GM12864 (cell line): ENCODE measurements at regions not wholly inside any gene's neighbourhood (a gene's known extent, or its start where the extent isn't known, plus 50 kb on each side); places are given as distances from the start of the nearest gene placed in this dataset.
"Not testable (repeated sequence)": the region's sequence is repeated elsewhere in the genome, so short reads cannot be mapped to it uniquely, and the experiment has no call there.

Experiments used
- DNase-seq: peaks from one replicate; pipeline ENCODE4 v3.0.0-alpha.2; 2011; ENCODE audit warnings: low read depth
- H3K4me3 ChIP-seq: 2 replicates; pipeline ENCODE4 v1.5.1; 2011; ENCODE audit warnings: mild to moderate bottlenecking, low read depth, low read length, control low read depth
- TF ChIP-seq, protein P1 (sequence below): IDR thresholded peaks from 2 replicates; pipeline ENCODE4 v1.5.1; 2011; ENCODE audit warnings: low read depth, mild to moderate bottlenecking, moderate library complexity, low read length, control low read depth, inconsistent platforms; ENCODE audit errors: missing control alignments

DNA sequence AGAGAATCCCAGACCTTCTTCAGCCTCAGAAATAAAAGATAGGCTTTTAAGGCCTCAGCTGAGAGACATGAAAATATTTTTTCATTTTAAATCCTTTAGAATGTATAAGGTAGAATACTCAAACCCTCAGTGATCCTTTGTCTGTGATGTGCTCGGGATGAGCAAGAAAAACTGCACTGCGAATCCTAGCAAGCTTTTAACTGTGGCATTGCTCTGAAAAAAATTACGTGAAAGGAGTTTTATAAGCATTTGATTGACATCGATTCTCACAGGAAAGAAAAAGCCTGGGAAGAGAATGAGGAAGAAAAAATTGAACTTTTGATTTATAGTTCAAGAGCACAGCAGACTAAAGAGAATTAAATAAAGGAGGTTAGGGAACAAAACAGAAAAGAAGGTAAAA is 120.0 kb downstream of the TMEM168 start:
- TF ChIP-seq, protein P1, sequence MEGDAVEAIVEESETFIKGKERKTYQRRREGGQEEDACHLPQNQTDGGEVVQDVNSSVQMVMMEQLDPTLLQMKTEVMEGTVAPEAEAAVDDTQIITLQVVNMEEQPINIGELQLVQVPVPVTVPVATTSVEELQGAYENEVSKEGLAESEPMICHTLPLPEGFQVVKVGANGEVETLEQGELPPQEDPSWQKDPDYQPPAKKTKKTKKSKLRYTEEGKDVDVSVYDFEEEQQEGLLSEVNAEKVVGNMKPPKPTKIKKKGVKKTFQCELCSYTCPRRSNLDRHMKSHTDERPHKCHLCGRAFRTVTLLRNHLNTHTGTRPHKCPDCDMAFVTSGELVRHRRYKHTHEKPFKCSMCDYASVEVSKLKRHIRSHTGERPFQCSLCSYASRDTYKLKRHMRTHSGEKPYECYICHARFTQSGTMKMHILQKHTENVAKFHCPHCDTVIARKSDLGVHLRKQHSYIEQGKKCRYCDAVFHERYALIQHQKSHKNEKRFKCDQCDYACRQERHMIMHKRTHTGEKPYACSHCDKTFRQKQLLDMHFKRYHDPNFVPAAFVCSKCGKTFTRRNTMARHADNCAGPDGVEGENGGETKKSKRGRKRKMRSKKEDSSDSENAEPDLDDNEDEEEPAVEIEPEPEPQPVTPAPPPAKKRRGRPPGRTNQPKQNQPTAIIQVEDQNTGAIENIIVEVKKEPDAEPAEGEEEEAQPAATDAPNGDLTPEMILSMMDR = no peak
- no peak overlapping the region for H3K4me3 ChIP-seq
- DNase-seq = no peak

DNA sequence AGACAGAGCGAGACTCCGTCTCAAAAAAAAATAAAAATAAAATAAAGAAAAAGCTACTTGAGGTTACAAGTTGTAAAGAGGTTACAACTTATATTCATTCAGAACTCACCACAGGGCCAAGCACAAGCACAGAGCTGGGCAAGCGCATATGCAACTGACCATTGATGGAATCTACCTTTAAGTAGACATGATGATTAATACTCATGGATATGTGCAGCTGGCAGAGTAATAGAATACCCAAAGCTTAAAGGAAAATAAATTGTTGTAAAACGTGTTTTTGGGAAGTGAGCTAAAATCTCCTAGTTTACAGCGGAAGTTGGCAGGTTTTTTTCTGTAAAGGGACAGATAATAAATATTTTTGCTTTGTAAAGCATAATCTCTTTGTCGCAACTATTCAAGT is 111.6 kb downstream of the TMEM168 start:
- no peak overlapping the region for H3K4me3 ChIP-seq
- DNase-seq = no peak
- TF ChIP-seq, protein P1 = no peak

DNA sequence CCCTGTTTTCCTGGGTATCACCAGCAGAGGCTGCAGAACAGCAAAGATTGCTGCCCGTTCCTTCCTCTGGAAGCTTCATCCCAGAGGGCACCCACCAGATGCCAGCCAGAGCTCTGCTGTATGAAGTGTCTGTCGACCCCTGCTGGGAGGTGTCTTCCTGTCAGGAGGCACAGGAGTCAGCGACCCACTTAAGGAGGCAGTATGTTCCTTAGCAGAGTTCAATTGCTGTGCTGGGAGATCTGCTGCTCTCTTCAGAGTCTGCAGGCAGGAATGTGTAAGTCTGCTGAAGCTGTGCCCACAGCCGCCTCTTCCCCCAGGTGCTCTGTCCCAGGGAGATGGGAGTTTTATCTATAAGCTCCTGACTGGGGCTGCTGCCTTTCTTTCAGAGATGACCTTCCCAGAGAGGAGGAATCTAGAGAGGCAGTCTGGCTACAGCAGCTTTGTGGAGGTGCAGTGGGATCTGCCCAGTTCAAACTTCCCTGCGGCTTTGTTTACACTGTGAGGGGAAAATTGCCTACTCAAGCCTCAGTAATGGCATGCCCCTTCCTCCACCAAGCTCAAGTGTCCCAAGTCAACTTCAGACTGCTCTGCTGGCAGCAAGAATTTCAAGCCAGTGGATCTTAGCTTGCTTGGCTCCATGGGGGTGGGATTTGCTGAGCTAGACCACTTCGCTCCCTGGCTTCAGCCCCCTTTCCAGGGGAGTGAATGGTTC is 100.6 kb downstream of the TMEM168 start:
- not testable (repeated sequence) for H3K4me3 ChIP-seq, DNase-seq

DNA sequence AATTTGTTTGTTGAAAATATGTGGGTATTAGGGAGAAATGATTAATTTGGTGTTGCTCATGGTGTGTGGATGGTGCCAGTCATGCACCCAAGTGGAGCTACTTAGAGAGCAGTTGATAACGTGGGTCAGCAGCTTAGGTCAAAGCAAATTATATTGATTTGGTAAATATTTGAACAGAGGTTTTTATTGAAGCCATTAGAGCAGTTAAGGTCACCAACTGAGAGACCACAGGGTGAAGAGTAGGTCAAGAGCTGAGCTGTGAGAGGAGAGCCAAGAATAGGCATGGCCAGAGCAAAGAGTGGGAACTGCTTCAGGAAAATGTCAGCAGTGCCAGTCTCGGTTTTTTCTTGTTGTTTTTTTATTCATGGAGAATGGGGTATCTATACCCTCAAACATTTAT is 97.9 kb downstream of the TMEM168 start:
- no peak overlapping the region for H3K4me3 ChIP-seq
- no peak for DNase-seq
- TF ChIP-seq, protein P1 = no peak

DNA sequence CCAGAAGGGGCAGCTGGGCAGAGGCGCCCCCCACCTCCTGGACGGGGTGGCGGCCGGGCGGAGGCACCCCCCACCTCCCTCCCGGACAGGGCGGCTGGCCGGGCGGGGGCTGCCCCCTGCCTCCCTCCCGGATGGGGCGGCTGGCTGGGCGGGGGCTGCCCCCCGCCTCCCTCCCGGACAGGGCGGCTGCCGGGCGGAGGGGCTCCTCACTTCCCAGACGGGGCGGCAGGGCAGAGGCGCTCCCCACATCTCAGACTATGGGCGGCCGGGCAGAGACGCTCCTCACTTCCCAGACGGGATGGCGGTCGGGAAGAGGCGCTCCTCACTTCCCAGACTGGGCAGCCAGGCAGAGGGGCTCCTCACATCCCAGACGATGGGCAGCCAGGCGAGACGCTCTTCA is 93.0 kb downstream of the TMEM168 start:
- not testable (repeated sequence) for H3K4me3 ChIP-seq, DNase-seq

DNA sequence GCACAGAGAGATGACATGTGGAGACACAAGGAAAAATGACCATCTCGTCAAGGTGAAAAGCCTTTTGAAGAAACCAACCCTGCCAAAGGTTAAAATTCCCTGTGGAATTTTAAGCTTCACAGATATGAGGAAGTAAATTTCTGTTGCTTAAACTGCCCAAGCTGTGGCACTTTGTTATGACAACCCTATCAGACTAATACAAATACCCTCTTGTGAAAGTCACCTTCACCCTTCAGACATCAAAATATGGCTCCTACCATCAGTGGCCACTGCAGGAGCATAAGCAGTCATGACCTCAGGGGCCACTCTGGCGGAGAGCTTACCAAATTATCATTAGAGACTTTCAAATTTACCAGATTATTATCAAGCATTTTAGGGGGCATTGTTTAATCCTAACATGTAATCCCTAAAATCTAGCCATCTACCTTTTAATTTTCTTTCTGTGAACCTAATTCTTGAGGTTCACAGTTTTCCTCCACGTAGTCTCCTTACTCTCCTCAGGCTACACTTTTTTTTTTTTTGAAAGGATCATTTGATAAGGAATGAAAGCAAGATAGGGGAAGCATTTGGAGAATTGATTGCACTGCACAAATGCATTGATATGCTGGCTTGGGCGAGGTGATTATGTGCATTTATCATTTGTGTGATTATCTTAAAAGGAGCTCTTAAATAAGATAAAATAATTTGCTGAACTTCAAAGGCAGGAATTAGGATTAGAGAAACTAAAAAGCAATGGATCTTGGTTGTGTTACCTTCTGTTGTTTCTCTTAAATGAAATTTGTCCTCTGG is 90.3 kb downstream of the TMEM168 start:
- no peak for DNase-seq
- no peak overlapping the region for H3K4me3 ChIP-seq
- TF ChIP-seq, protein P1 = no peak

DNA sequence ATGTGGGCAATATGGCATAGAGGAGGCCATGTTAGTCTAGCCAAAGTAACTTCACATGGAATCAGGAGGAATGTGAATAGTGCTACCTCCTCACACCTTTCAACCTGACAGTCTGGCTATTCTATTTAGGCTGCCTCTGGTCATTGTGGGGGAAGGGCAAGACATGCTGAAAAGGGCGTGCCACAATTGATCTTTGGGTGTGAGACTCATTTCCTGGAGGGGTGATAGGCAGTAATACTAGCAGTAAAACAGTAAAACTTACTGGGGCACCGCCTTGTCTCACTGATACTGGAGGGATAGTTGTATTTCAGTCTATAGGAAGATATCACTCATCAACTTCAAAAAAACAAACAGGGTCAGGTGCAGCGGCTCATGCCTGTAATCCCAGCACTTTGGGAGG is 88.7 kb downstream of the TMEM168 start:
- no peak overlapping the region for H3K4me3 ChIP-seq
- DNase-seq = no peak
- TF ChIP-seq, protein P1 = no peak

DNA sequence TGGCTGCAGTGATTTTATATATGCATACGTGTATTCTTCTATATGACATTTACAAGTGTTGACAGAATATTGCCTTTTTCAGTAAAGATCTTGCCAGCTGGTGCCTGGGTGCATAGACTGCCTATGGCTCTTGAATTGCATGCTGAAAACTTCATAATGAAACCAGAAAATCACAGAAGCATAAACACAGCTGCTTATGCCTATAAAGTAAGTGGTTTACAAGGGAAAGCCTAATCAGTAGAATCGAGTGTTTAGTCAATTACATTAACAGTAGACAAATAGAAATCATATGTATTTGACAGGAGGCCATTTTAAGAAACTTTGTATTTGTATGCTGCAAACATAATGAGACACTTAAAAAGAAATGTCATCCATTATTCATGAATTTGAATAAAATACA is 82.5 kb downstream of the TMEM168 start:
- TF ChIP-seq, protein P1 = no peak
- no peak for DNase-seq
- no peak overlapping the region for H3K4me3 ChIP-seq
